SIG-M5 treated with dmso at 0.1 percent for 504 hours (cell line): ENCODE measurements at regions not wholly inside any gene's neighbourhood (a gene's known extent, or its start where the extent isn't known, plus 50 kb on each side); places are given as distances from the start of the nearest gene placed in this dataset.
A peak's percentile ranks its signal among the peaks of the same experiment; 100 is the strongest.
"Not testable (repeated sequence)": the region's sequence is repeated elsewhere in the genome, so short reads cannot be mapped to it uniquely, and the experiment has no call there.

Source experiments
- DNase-seq: peaks from one replicate; lab custom pipeline; 2025; ENCODE audit not compliant: unreplicated experiment; lab: John Stamatoyannopoulos, UW

GRCh38 chr10:9299966-9300365 lies 1245.5 kb downstream of the GATA3 start:
- no peak for DNase-seq

- DNase-seq, result peak; percentile 25
Measured at GRCh38 chr10:9301148-9301547, 1246.7 kb downstream of the GATA3 start.

GRCh38 chr10:9301554-9301953 lies 1247.1 kb downstream of the GATA3 start:
- DNase-seq, result no peak

- DNase-seq, result peak; percentile 69
Measured at GRCh38 chr10:9302140-9302746, 1247.8 kb downstream of the GATA3 start.

- peak; percentile 20 for DNase-seq
Measured at GRCh38 chr10:9305018-9305655, 1250.6 kb downstream of the GATA3 start.

- no peak for DNase-seq
Measured at GRCh38 chr10:9311702-9312499, 1257.4 kb downstream of the GATA3 start.

GRCh38 chr10:9315292-9315691 lies 1260.8 kb downstream of the GATA3 start:
- DNase-seq, result no peak

- DNase-seq, result peak; percentile 52
Measured at GRCh38 chr10:9331583-9332008, 1277.1 kb downstream of the GATA3 start.

- DNase-seq, result no peak
Measured at GRCh38 chr10:9334270-9334669, 1279.8 kb downstream of the GATA3 start.

GRCh38 chr10:9339716-9340115 lies 1285.2 kb downstream of the GATA3 start:
- no peak for DNase-seq

- DNase-seq, result peak; percentile 36
Measured at GRCh38 chr10:9342885-9343570, 1288.5 kb downstream of the GATA3 start.

- DNase-seq, result not testable (repeated sequence)
Measured at GRCh38 chr10:9347933-9348332, 1293.4 kb downstream of the GATA3 start.

GRCh38 chr10:9357471-9357870 lies 1303.0 kb downstream of the GATA3 start:
- no peak for DNase-seq

- no peak for DNase-seq
Measured at GRCh38 chr10:9362721-9363120, 1308.2 kb downstream of the GATA3 start.

- no peak for DNase-seq
Measured at GRCh38 chr10:9379183-9379582, 1324.7 kb downstream of the GATA3 start.

GRCh38 chr10:9381733-9382532 lies 1327.4 kb downstream of the GATA3 start:
- no peak for DNase-seq

- DNase-seq, result no peak
Measured at GRCh38 chr10:9382533-9382866, 1328.0 kb downstream of the GATA3 start.

- no peak for DNase-seq
Measured at GRCh38 chr10:9390516-9390915, 1336.0 kb downstream of the GATA3 start.

GRCh38 chr10:9399275-9399983 lies 1344.9 kb downstream of the GATA3 start:
- no peak for DNase-seq

GRCh38 chr10:9402067-9402466 lies 1347.6 kb downstream of the GATA3 start:
- not testable (repeated sequence) for DNase-seq
